Hematopoietic multipotent progenitor cell (in vitro differentiated cells): ENCODE measurements at regions not wholly inside any gene's neighbourhood (a gene's known extent, or its start where the extent isn't known, plus 50 kb on each side); places are given as distances from the start of the nearest gene placed in this dataset.
"Not testable (repeated sequence)": the region's sequence is repeated elsewhere in the genome, so short reads cannot be mapped to it uniquely, and the experiment has no call there.

Source experiments
- DNase-seq, 3 donors: peaks; one replicate each; pipeline ENCODE4 v3.0.0-alpha.2; 2011 to 2015; ENCODE audit warnings: low read depth in 2 of 3, low spot score in 2 of 3

DNA sequence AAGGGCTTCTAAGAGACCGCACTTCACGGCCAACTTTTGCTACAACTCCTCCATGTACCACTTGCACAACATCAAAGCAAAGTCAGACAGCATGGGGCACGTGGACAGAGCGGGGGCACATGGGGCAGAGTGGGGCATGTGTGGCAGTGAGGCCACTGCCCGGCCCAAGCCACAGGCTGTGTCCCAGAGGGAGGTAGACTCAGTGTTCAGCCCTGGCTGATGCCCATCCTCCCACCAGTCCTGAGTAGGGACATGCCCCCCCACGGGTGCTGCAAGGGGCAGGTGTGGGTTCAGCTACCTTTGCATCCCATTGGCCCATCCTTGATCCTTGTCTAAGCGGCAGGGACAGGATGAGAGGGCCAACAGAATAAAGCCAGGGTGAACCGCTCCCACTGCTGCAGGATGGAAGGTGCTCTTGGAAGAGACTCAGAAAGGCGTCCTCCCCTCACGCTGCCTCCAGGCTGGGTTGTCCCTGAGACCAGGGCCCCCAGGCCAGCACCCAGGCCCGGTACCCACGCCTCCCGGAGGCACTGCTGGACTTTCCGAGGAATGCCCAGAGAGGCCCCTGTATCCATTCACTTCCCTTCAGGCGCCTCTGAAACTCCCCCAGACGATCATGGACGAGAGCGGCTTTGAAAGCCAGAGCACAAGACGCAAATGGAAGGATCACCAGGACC, 218.2 kb downstream of the NDUFA10 start:
- no peak for DNase-seq

DNA sequence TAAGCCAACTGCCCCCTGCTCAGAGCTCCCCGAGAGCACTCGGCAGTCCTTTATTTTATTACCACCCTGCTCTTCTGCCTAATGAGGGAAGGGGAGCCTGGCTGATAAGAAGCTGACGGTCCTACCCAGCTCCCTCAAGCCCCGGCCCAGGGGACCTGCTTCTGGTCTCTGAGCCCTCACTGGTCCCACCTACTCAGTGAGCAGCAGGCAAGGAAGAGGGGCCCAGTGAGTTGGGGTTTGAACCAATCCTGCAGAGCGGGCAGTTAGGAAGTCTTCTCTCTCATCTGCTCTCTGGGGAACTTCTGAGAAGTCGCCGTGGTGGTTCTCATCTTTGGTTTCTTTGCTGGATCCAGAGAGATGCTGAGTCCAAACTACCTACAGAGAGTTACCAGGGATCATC, 218.9 kb downstream of the NDUFA10 start:
- no peak for DNase-seq

DNA sequence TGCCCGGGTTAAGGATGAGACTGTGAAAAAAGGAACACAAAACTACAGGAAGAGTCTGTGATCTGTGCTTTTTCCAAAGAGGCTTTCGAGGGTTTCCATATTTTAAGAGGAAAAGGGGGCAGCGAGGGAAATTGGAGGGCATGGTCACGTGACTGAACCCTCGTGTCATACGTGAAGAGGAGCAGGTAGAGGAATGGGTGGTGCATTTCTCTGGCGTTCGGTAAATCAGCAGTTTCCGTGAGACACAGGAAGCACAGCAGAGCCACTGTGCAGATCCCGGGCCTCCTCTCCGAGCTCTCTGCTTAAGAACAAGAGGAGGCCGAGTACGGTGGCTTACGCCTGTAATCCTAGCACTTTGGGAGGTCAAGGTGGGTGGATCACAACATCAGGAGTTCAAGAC, 219.7 kb downstream of the NDUFA10 start:
- no peak for DNase-seq

DNA sequence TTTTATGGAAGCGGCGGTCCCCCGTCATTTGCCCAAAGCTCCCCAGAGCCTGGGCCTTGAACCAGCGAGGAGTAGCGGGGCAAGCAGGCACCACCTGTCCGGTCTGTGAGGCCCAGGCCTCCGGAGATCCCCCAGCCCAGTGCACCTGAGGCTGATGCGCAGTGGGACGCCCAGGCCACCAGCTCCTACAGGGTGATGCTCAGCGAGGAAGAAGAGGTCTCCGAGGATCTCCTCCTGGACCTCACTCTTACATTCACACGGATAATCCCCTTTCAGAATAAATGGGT, 220.2 kb downstream of the NDUFA10 start:
- DNase-seq: no peak

DNA sequence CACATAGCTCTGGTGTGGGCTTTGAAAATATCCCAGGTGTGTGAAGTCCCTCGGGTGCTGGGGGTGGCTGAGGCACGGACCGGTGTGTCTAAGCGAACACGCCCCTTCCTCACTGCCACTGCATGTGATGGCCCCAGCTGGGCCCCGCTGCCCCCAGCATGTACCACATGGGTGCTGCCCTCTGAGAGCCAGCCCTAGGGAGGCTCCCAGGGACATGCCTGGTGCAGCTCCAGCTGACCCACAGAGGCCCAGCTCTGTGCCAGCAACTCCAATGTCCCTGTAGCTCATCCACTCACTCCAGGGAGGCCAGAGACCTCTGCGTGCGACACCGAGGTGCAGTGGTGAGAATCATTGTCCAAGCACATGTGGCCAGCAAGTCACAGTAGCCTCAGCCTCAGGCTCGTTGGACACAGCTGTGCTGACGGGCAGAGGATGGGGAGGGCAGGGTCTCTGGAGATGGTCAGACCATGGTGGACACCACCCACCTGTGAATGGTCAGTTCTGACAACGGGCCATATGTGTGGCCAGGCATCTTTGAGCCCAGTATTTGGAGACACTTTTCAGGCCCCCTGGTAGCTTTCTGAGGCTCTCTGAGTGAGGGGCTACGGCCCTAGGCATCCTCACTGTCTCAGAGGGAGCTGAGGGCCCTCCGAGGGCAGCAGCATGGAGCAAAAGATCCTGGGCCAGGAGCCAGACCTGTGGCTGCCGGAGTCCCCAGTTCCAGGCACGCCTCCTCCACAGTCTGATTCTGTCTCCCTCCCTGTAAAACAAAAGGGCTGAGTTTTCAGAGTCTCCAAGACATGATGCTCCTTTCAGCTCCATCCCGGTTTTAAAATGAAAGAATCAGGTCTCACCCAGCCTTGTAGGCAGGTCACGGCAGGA, 220.7 kb downstream of the NDUFA10 start:
- DNase-seq: no peak

DNA sequence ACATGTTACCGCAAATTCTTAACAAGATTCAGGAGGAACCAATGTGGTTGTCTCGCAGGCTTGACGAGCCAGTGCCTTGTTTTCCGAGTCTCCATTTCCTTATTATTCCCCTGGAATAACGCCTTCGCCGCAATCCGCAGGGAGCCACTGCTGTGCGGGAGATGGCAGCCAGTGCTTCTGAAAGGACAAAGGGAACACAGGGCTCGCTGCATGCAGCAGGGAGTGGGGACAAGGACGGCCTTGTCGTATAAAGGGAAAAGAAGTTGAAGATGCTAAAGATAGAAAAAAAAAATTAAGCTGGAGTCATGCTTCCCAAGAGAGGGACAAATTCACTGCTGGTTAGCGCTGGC, 221.4 kb downstream of the NDUFA10 start:
- DNase-seq: no peak

DNA sequence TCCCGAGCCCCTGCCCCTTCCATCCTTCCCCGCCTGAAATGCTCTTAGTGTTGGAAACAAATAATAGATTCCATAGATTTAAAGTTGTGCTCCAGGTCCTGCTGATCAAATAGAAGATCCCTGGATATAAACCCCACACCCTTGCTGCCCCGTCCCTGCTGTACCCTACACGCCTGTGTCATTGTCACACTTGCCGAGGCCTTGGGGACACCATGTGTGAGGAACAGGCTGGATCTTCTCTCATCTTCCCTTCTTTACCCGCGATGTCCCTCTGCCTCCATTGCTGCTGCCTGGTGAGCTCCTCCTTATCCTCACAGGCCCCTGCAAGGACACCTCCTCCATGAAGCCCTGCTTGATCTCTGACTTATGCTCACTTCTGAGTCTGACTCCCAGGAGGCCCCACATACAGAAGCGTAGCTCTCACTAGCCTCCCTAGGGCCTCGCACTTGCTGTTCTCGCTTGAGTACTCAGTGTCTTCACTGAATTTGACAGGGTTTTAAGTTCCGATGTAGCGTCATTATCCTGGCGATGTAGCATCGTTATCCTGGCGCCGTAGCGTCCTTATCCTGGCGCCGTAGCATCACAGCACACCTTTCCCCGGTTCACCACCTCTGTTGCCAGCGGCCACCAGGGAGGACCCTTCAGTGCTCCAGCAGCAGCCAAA, 221.9 kb downstream of the NDUFA10 start:
- no peak for DNase-seq

DNA sequence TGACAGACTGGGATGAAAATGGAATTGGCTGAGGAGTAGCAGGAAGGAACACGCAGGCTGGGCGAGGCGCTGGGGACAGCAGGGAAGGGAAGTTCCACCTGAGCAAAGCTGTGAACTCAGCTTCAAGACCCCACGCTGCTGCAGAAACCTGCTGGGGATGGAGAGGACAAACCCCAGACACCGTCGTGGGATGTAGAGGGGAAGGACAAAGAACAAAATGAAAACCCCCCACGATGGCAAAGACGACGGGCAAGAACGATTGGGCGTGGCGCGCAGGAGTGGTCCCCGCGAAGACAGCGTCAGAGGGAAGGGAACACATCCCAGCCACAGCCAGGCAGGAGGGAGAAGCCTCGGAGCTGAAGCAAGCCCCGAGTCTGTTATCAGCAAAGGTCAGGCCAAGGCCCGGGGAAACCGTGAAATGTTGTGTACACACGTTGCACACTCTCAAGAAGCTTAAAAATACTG, 222.9 kb downstream of the NDUFA10 start:
- DNase-seq: no peak

DNA sequence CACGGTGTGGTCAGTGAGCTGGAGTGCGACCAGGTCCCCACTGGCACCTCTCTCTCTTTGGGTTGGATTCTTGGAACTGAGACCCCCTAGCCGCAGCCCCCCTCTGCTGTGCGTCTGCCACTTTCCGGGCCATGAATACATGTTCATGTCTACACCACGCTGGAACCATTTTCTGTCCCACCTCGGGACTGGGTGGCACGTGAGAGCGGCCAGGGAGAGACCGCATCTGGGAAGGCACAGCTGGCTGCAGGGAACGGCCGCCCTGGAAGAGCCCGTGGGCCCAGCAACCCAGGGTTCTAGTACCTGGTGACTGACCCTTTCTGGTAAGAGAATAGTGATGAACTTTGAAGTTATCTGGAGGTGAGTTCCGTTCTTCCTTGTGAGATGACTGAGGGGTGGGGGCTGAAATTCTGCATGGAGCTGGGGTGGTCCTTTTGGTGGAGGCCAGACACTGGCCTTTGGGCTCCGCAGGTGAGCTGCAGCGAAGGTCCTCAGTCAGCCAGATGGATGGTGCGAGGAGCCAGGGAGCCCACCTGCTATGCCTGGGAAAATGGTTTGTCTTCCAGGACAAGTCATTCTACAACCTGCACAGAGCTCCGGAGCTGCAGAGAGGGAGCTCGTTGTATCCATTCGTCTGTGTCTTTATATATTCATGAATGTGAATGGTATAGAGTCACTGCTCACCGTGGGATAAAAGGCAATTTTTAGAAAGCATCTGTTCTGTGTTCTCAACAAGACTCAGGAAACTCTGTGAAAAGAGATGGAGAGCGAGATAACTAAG, 223.5 kb downstream of the NDUFA10 start:
- no peak for DNase-seq

DNA sequence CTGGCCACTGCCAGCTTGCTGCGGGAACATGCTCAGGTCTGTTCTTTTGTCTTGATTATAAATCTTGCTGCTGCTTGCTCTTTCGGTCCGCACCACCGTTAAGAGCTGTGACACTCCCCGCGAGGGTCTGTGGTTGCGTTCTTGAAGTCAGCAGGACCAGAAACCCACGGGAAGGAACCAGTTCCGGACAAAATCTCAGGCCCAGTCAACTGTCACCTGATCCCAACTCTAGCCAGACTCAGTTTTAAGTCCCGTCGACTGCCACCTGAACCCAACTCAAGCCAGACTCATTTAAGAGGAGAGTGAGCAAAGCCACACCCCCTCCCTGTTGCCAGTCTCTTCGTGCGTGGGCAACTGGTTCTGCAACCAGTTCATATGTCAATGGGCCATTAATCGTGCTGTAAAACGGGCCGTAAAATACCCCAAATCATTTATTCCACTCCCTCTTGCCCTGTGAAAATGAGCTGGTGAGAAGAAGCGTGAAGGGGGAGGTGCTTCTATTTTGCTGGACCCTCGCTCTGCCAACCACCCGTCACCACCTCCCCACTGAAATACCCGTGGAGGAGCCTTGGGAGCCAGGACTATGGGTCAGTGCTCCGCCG, 224.3 kb downstream of the NDUFA10 start:
- DNase-seq: no peak

DNA sequence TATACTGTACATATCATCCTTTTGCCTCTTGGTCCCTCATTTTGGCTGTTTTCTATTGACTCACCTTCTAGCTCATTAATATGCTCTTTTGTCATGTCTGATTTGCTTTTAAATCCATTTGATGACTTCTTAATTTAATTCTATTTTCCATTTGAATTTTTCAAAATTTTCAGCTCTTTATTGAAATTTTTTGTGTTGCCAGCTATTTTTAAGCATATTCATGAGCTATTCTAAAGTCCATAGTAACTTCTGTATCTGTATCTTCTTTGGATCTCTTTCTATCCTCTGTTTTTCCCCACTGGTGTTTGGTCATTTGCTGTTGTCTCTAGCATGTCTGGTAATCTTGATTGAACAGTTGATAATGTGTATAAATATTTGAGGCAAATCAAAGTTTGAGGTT, 227.8 kb downstream of the NDUFA10 start:
- DNase-seq: no peak

DNA sequence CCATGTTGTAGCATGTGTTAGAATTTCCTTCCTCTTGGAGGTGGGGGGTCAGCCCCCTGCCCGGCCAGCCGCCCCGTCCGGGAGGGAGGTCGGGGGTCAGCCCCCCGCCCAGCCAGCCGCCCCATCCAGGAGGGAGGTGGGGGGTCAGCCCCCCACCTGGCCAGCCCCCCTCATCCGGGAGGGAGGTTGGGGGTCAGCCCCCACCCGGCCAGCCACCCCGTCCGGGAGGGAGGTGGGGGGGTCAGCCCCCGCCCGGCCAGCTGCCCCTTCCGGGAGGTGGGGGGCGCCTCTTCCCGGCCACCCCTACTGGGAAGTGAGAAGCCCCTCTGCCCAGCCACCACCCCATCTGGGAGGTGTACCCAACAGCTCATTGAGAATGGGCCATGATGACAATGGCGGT, 229.4 kb downstream of the NDUFA10 start:
- DNase-seq: not testable (repeated sequence)

DNA sequence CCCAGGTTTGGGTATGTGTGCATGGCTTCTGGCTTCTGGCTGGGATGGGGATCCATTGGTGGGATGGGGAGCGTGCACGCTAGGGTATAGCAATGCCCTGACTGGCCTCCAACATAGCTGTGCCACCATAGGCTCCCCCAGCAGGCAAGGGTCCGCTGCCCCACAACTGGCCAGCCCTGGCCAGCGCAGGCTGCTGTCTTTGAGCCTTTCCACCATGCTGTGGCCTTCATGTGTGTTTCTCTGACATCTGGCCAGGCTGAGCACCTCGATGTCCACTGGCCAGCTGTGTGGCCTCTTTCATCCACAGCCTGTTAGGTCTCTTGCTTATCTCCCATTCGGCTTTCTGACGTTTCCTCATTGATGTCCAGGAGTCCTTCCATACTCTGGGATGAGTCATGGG, 231.3 kb downstream of the NDUFA10 start:
- no peak for DNase-seq

DNA sequence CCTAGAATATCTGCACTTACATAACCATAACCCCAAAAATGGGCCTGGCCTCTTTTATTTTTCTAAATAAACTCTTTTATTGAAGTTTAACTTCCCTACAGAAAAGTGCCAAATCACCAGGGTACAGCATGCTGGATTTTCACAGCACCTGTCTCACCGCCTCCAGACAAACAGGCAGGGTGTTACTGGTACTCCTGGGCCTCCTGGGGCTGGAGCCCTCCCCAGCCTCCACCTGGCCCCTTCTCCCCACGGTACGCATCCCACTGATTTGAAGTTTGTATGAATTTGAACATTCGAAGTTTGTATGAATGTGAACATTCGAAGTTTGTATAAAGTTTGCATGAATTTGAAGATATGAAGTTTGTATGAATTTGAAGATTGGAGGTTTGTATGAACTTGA, 232.1 kb downstream of the NDUFA10 start:
- DNase-seq: no peak

DNA sequence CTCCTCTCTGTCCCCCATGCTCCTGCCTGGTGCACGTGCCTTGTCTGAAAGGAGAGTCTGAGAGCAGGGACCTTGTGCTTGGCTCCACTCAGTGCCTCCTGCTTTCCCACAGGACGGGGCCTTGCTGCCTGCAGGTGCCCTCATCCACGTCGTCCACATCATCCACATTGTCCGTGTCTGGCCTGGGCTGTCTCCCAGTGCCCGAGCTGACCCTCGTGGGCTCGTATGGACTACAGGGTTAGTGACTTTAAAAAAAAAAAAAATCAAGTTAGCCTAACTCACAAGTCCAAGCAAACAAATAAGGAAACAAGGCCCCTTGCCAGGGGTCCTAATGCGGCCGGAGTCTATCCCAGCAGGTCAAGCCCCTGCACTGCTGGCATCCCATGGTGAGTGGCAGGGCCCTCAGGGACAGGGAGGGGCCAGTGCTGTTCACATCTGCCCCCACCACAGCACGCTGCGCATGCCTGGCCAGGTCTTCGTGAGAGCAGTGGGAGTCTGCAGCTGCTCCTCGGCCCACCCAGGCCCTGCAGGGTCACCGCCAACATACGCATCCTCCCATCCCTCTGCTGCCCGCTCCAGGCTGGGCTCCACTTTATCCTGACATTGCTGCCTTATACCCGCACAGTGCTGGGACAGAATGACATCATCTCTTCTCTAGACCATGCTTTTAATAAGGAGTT, 232.6 kb downstream of the NDUFA10 start:
- DNase-seq: no peak

DNA sequence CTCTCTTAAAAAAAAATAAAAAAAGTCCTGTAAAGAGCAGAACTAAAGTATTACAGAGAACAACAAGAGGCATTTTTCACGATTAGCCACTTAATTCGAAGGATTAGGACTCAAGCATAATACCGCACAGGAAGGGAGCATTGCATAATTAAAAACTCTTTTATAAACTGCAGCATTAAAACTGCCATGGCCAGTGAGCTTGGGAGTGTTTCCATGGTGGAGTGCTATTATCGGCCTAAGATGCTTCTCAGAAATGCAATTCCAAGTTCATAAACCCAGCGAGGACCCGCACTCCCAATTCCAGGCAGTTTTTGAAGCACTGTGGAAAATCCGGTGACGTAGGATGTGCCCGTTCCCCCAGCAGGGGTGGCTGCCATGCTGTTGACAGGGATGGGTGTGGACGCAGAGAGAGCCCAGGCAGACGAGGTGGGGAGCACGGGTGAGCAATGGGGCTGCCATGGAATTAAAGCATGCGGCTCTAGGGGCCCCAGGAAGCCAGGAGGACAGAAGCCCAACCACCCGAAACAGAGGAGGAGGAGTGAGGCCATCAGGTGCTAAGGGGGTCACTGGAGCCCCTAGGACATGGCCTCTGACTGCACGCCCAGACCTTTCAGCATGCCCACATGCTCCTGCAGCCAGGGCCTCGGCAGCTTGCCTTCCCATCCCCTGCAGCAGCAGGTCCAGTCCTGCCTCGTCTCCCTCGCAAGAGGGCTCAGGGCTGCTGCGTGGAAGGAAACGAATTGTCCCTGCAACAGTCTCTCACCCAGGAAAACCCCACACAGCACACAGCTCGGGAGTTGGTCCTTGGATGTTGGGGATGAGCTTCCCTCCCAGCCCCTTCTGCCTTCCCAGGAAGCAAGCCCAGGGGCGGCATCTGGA, 233.4 kb downstream of the NDUFA10 start:
- DNase-seq: no peak

DNA sequence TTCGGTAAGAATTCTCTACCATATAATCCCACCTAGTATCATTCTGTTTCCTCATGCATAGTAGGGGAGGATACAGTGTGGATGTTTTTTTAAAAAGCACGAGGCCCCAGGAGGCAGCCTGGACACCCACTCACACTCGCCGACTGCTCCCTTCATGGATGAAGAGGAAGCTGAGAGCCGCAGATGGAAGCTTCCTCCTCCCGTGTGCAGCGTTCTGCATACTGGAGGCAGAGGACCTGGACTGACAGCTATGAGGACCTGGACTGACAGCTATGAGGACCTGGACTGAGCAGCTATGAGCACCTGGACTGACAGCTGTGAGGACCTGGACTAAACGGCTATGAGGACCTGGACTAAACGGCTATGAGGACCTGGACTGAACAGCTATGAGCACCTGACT, 234.4 kb downstream of the NDUFA10 start:
- no peak for DNase-seq

DNA sequence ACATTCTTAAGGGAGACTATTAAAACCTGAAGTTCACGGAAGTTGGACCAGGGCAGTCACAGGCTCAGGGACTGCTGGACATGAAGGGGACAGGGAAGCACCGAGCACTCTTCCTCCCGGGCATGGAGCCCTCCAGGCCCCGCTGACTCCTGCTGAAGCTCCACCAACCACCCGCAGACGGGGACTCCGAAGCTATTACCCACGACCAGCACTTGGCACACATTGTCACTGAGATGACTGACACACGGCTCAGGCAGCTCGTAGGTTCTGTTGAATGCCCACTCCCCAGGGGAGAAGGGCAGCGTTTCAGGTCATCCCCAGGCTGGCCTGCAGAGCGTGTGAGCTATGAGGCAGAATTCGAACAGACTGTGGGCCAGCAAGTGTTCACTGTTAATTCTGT, 234.8 kb downstream of the NDUFA10 start:
- DNase-seq: no peak

DNA sequence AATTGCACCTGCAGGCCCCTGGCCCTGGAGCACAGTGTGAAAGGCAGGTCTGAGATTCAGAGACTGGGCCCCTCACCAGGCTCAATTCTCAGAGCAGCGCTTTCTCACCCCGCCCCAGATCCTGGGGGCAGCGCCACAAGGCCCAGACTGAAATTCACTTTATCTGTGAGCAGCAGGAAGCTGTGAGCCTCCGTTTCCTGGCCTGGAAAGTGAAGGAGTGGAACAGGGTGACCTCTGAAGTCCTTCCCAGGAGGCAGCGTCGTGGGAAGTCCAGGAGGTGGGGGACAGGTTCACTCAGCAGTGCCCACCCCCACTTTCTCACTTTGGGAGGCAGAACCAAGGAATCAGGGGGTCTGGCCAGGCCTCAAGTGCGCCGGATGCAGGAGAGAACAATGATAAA, 235.4 kb downstream of the NDUFA10 start:
- DNase-seq: no peak
